Right lobe of liver (tissue), 4 donors: ENCODE measurements at regions not wholly inside any gene's neighbourhood (a gene's known extent, or its start where the extent isn't known, plus 50 kb on each side); places are given as distances from the start of the nearest gene placed in this dataset.
"Not testable (repeated sequence)": the region's sequence is repeated elsewhere in the genome, so short reads cannot be mapped to it uniquely, and the experiment has no call there.

ENCODE experiments used
- CTCF ChIP-seq, 4 donors: fragments of 200-600 bp in 3 of 4; fragments of 450-650 bp in 1 of 4; IDR thresholded peaks; one replicate each; pipeline versions ENCODE4 v1.5.1 to v1.8.0; 2016 to 2022; ENCODE audit warnings: antibody characterized with exemption in 4 of 4, mild to moderate bottlenecking in 2 of 4
- POLR2A ChIP-seq: fragments of 450-650 bp; IDR thresholded peaks from one replicate; pipeline ENCODE4 v1.6.1; 2017; ENCODE audit warnings: antibody characterized with exemption, mild to moderate bottlenecking
- donor health status: DM: no; HTN: no; CAD: no.
- donor health status: DM: no; HTN: no; CAD: no.
- donor health status: DM: no; HTN: yes; CAD: no.

GRCh38 chr6:57723815-57724401 lies 406.5 kb downstream of the PRIM2 start:
- not testable (repeated sequence) for TF ChIP-seq CTCF (IDR thresholded peaks at IDR 0.05); POLR2A
